Right cardiac atrium (tissue), 5 donors: ENCODE measurements at regions not wholly inside any gene's neighbourhood (a gene's known extent, or its start where the extent isn't known, plus 50 kb on each side); places are given as distances from the start of the nearest gene placed in this dataset.

Source experiments
- ATAC-seq, 2 donors: fragments of 200-7000 bp; cut with Tn5 transposase; one replicate each; pipeline versions ENCODE4 v1.8.0 to v1.9.1; 2020; ENCODE audit warnings: moderate library complexity in 2 of 2, mild to moderate bottlenecking in 1 of 2
- DNase-seq, 3 donors: peaks; one replicate each; pipeline ENCODE4 v3.0.0-alpha.2; 2020
- H3K27ac ChIP-seq: one replicate; pipeline ENCODE4 v1.5.1; 2013; ENCODE audit warnings: mild to moderate bottlenecking, low read length, control low read depth, moderate library complexity
- H3K27me3 ChIP-seq: one replicate; pipeline ENCODE4 v1.6.1; 2013; ENCODE audit not compliant: control insufficient read depth, insufficient read depth
- H3K4me1 ChIP-seq: one replicate; pipeline ENCODE4 v1.6.1; 2013; ENCODE audit warnings: low read length; ENCODE audit not compliant: control insufficient read depth, insufficient read depth
- H3K4me3 ChIP-seq: one replicate; pipeline ENCODE4 v1.5.1; 2013; ENCODE audit warnings: low read length, control low read depth
- H3K9me3 ChIP-seq: one replicate; pipeline ENCODE4 v1.6.1; 2013; ENCODE audit warnings: low read length; ENCODE audit not compliant: control insufficient read depth
- WGBS: extraction: QIAGEN DNeasy Blood & Tissue Kit; methylation state at CpG from one replicate; pipeline ENCODE4 v1.1.7; 2013; 5-methylcytosine and 5-hydroxymethylcytosine counted together
- intact Hi-C, 4 donors: fragments of 100-400 bp; cut with DNase I; formaldehyde crosslinking; loops; one replicate each; pipeline versions ENCODE4 v1.11.0 to v1.14.0; 2022 to 2023
- donor health status: healthy with polysubstance abuse.
- donor health status: DM: no; HTN: yes; CAD: no.
- donor health status: DM: no; HTN: no; CAD: no.
- donor health status: DM: no; HTN: yes; CAD: no; lungs with severe emphysema.
- donor health status: DM: yes; HTN: yes; CAD: no.

- no peak overlapping the region for H3K4me3 ChIP-seq
- no peaks in the 10 kb centered on the region for H3K9me3 ChIP-seq
- H3K27me3 ChIP-seq = no peaks in the 10 kb centered on the region
- H3K4me1 ChIP-seq = no peaks in the 10 kb centered on the region
- H3K27ac ChIP-seq = no peak overlapping the region
- intact Hi-C loops = no loop called here
- DNase-seq (no peak), ATAC-seq (no peak)
Measured at GRCh38 chr6:141173529-141173928, 959.2 kb upstream of the GJE1 start.

- no peak for DNase-seq
- H3K27me3 ChIP-seq = no peaks in the 10 kb centered on the region
- no peaks in the 10 kb centered on the region for H3K9me3 ChIP-seq
- H3K4me3 ChIP-seq = no peak overlapping the region
- ATAC-seq = no peak
- intact Hi-C loops = no loop called here
- WGBS = 76% methylated on average over 1 of the region's 1 CpG
- H3K4me1 ChIP-seq = no peaks in the 10 kb centered on the region
- no peak overlapping the region for H3K27ac ChIP-seq
Measured at GRCh38 chr6:141169419-141169818, 963.3 kb upstream of the GJE1 start.

- Histone ChIP-seq H3K4me3 (no peak overlapping the region), H3K9me3 (no peaks in the 10 kb centered on the region), H3K4me1 (no peaks in the 10 kb centered on the region), H3K27me3 (no peaks in the 10 kb centered on the region), H3K27ac (no peak overlapping the region)
- intact Hi-C loops = no loop called here
- DNase-seq (peak in 1 of 3 donors; percentile 41), ATAC-seq (no peak)
- 93% methylated on average over 20 of the region's 20 CpGs for WGBS
Measured at GRCh38 chr6:141167945-141168344, 964.8 kb upstream of the GJE1 start.

GRCh38 chr6:141165002-141165665, 967.6 kb upstream of the GJE1 start:
- no peak for DNase-seq
- no peak overlapping the region for H3K4me3 ChIP-seq
- peak overlapping the region; percentile 92 for H3K27ac ChIP-seq
- ATAC-seq = peak; percentile 57 to 63
- H3K4me1 ChIP-seq = no peaks in the 10 kb centered on the region
- no peaks in the 10 kb centered on the region for H3K27me3 ChIP-seq
- intact Hi-C loops = no loop called here
- WGBS = 61% methylated on average over 1 of the region's 1 CpG
- H3K9me3 ChIP-seq = no peaks in the 10 kb centered on the region

GRCh38 chr6:141164042-141164743, 968.5 kb upstream of the GJE1 start:
- no peak overlapping the region for H3K4me3 ChIP-seq
- no peaks in the 10 kb centered on the region for H3K27me3 ChIP-seq
- ATAC-seq = peak; percentile 93 to 95
- DNase-seq = peak in 2 of 3 donors; percentile 48 to 78
- peak overlapping the region; percentile 92 for H3K27ac ChIP-seq
- WGBS = 33% methylated on average over 4 of the region's 4 CpGs
- H3K4me1 ChIP-seq = no peaks in the 10 kb centered on the region
- no peaks in the 10 kb centered on the region for H3K9me3 ChIP-seq
- intact Hi-C loops = no loop called here

GRCh38 chr6:141163107-141163506, 969.6 kb upstream of the GJE1 start:
- Histone ChIP-seq H3K27me3 (no peaks in the 10 kb centered on the region), H3K4me1 (no peaks in the 10 kb centered on the region), H3K9me3 (no peaks in the 10 kb centered on the region), H3K4me3 (no peak overlapping the region), H3K27ac (no peak overlapping the region)
- DNase-seq = no peak
- intact Hi-C loops = no loop called here
- ATAC-seq = no peak

GRCh38 chr6:141158740-141159139, 974.0 kb upstream of the GJE1 start:
- Histone ChIP-seq H3K9me3 (no peaks in the 10 kb centered on the region), H3K4me3 (no peak overlapping the region), H3K27ac (no peak overlapping the region), H3K27me3 (no peaks in the 10 kb centered on the region), H3K4me1 (no peaks in the 10 kb centered on the region)
- no peak for ATAC-seq
- no peak for DNase-seq
- intact Hi-C loops = no loop called here
- 48% methylated on average over 1 of the region's 1 CpG for WGBS

- no peaks in the 10 kb centered on the region for H3K4me1 ChIP-seq
- H3K27ac ChIP-seq = no peak overlapping the region
- H3K4me3 ChIP-seq = no peak overlapping the region
- 67% methylated on average over 2 of the region's 2 CpGs for whole genome bisulfite sequencing
- intact Hi-C loops = no loop called here
- H3K27me3 ChIP-seq = no peaks in the 10 kb centered on the region
- DNase-seq (no peak), ATAC-seq (no peak)
- H3K9me3 ChIP-seq = no peaks in the 10 kb centered on the region
Measured at GRCh38 chr6:141153563-141153962, 979.2 kb upstream of the GJE1 start.

- intact Hi-C loops = no loop called here
- H3K27ac ChIP-seq = no peak overlapping the region
Measured at GRCh38 chr6:141152951-141153350, 979.8 kb upstream of the GJE1 start.

GRCh38 chr6:141151710-141152417, 980.9 kb upstream of the GJE1 start:
- 72% methylated on average over 3 of the region's 3 CpGs for WGBS
- intact Hi-C loops = no loop called here
- Histone ChIP-seq H3K27ac (no peak overlapping the region), H3K4me3 (no peak overlapping the region), H3K27me3 (no peaks in the 10 kb centered on the region), H3K9me3 (no peaks in the 10 kb centered on the region), H3K4me1 (no peaks in the 10 kb centered on the region)
- no peak for DNase-seq
- no peak for ATAC-seq

More at GRCh38 chr6:141152951-141153350, 979.8 kb upstream of the GJE1 start:
- no peak for DNase-seq
- Histone ChIP-seq H3K9me3 (no peaks in the 10 kb centered on the region), H3K27me3 (no peaks in the 10 kb centered on the region), H3K4me3 (no peak overlapping the region), H3K4me1 (no peaks in the 10 kb centered on the region)
- 28% methylated on average over 1 of the region's 1 CpG for WGBS
- no peak for ATAC-seq

- ATAC-seq = no peak
- 42% methylated on average over 2 of the region's 2 CpGs for WGBS
- Histone ChIP-seq H3K27ac (no peak overlapping the region), H3K9me3 (no peaks in the 10 kb centered on the region), H3K27me3 (no peaks in the 10 kb centered on the region), H3K4me3 (no peak overlapping the region), H3K4me1 (no peaks in the 10 kb centered on the region)
- intact Hi-C loops = no loop called here
- DNase-seq = no peak
Measured at GRCh38 chr6:141141870-141142269, 990.9 kb upstream of the GJE1 start.
